Stimulated activated naive CD8-positive, alpha-beta T cell treated with anti-CD3 and anti-CD28 coated beads, Interleukin-15, amount 100 ng/mL, for 72 hours (primary cell): ENCODE measurements at regions not wholly inside any gene's neighbourhood (a gene's known extent, or its start where the extent isn't known, plus 50 kb on each side); places are given as distances from the start of the nearest gene placed in this dataset.

Source experiments
- ATAC-seq: fragments of 150-1000 bp; cut with Tn5 transposase; 2 replicates; pipeline ENCODE4 v1.10.0; 2021; ENCODE audit warnings: mild to moderate bottlenecking, moderate library complexity
- DNase-seq, 2 donors: peaks; one replicate each; pipeline ENCODE4 v3.0.0; 2021 to 2022
- H3K27ac Mint-ChIP-seq, 2 donors: one replicate each; pipeline ENCODE4 v1.8.0; 2022; ENCODE audit warnings: mild to moderate bottlenecking in 2 of 2, mixed read lengths in 2 of 2, moderate library complexity in 2 of 2
- H3K27me3 Mint-ChIP-seq: one replicate; pipeline ENCODE4 v1.8.0; 2022; ENCODE audit warnings: mixed read lengths
- H3K4me1 Mint-ChIP-seq: one replicate; pipeline ENCODE4 v1.8.0; 2022; ENCODE audit warnings: mild to moderate bottlenecking, mixed read lengths
- H3K4me3 Mint-ChIP-seq, 2 donors: one replicate each; pipeline ENCODE4 v1.8.0; 2022; ENCODE audit warnings: mild to moderate bottlenecking in 2 of 2, mixed read lengths in 2 of 2, moderate library complexity in 1 of 2
- H3K9me3 Mint-ChIP-seq, 2 donors: one replicate each; pipeline ENCODE4 v1.8.0; 2022; ENCODE audit warnings: mixed read lengths in 2 of 2

DNA sequence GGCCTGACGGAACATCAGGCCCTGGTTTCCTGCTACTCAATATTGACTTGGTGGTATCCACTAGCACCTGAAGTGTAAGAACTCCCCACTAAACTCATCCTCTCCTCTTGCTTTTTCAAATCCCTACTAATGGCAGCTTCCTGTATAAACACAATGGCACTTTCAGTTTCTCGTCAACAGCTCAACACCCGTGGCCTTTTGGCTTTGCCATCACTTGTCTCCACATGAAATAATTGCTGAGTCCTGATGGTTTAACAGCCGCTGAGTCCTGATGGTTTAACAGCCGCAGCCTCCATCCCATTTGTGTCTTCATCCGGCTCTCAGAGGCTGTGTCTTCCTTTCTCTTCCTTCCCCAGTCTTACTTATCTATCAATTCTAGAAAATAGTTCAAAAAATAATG lies 261.4 kb upstream of the PITRM1 start:
- Mint-ChIP-seq H3K4me1 (no peaks in the 10 kb centered on the region), H3K9me3 (peaks cover 9 to 14% of the 10 kb centered on the region in 2 donors), H3K4me3 (no peak overlapping the region), H3K27ac (no peak overlapping the region), H3K27me3 (no peaks in the 10 kb centered on the region)
- DNase-seq (no peak), ATAC-seq (no peak)

- ATAC-seq, result no peak
- Mint-ChIP-seq H3K4me1 (no peaks in the 10 kb centered on the region), H3K9me3 (peaks cover 9 to 14% of the 10 kb centered on the region in 2 donors), H3K27ac (no peak overlapping the region), H3K4me3 (no peak overlapping the region), H3K27me3 (no peaks in the 10 kb centered on the region)
- DNase-seq, result no peak
Observed at GRCh38 chr10:3433131-3433530, 260.5 kb upstream of the PITRM1 start.

DNA sequence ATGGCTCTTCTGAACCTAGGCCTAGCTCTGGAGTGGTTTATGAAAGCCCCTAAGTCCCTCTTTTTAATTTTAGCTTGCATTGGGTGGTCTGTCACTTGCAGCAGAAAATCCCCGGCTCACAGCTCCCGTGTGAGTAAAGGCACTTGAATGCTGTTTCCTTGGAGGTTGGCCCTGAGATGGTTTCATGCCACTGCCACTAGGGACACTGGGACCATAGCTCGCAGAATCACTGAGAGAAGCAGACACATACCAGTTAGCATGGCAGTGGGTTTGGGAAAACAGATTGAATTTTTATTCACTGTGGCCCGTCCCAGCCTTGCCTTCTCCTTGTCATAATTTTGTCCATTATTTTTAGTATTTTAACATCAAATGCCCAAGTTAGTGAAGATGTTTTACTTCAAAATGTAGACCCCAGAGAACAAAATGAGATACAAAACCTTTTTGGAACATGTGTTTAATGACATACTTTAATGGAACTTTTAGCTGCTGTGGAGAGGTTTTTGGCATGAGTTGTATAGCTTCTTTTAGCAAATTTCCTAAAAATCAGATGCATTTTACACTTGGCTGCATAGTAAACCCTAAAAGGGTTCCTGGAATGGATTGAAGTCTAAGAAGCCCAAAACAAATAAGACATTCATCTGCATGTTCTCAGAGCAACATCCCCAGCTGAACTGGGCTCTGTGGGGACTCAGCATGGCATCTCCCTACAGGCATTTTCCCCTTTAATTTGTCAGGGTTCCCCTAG lies 259.7 kb upstream of the PITRM1 start:
- no peak for DNase-seq
- no peak for ATAC-seq
- no peaks in the 10 kb centered on the region for H3K4me1 Mint-ChIP-seq
- H3K27me3 Mint-ChIP-seq, result no peaks in the 10 kb centered on the region
- no peak overlapping the region for H3K27ac Mint-ChIP-seq
- H3K9me3 Mint-ChIP-seq, result peaks cover 9 to 14% of the 10 kb centered on the region in 2 donors
- no peak overlapping the region for H3K4me3 Mint-ChIP-seq

GRCh38 chr10:3430501-3430900 lies 257.9 kb upstream of the PITRM1 start:
- Mint-ChIP-seq H3K9me3 (peaks cover 9 to 14% of the 10 kb centered on the region in 2 donors), H3K4me1 (peaks cover 9% of the 10 kb centered on the region), H3K27me3 (peaks cover 10% of the 10 kb centered on the region), H3K4me3 (no peak overlapping the region), H3K27ac (no peak overlapping the region)
- ATAC-seq, result no peak
- DNase-seq, result no peak

DNA sequence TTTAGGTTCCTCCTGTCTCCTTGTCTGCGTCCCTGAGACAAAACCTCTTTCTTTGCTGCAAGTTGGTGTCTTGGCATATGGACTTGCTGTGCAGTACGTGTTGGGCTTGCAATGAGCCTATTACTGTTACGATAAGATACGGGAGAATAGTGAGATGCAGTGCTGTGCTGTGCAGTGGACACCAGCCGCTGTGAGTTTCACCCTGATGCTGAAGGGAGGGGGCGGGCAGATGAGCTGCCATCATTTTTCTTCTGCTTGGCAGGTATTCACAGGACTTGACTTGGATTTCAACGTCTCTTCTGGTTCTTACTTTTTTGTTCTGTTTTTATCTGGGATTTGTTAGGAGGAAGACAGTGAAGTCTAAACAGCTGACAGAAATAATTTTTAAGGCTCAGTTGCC lies 257.1 kb upstream of the PITRM1 start:
- Mint-ChIP-seq H3K27ac (no peak overlapping the region), H3K4me1 (peaks cover 10% of the 10 kb centered on the region), H3K4me3 (no peak overlapping the region), H3K9me3 (peaks cover 9 to 14% of the 10 kb centered on the region in 2 donors), H3K27me3 (peaks cover 14% of the 10 kb centered on the region)
- ATAC-seq, result no peak
- no peak for DNase-seq

- H3K27me3 Mint-ChIP-seq, result peaks cover 22% of the 10 kb centered on the region
- no peak overlapping the region for H3K27ac Mint-ChIP-seq
- DNase-seq, result no peak
- peaks cover 9 to 14% of the 10 kb centered on the region in 2 donors for H3K9me3 Mint-ChIP-seq
- no peak overlapping the region for H3K4me3 Mint-ChIP-seq
- peaks cover 15% of the 10 kb centered on the region for H3K4me1 Mint-ChIP-seq
- ATAC-seq, result no peak
Observed at GRCh38 chr10:3428826-3429225, 256.2 kb upstream of the PITRM1 start.

DNA sequence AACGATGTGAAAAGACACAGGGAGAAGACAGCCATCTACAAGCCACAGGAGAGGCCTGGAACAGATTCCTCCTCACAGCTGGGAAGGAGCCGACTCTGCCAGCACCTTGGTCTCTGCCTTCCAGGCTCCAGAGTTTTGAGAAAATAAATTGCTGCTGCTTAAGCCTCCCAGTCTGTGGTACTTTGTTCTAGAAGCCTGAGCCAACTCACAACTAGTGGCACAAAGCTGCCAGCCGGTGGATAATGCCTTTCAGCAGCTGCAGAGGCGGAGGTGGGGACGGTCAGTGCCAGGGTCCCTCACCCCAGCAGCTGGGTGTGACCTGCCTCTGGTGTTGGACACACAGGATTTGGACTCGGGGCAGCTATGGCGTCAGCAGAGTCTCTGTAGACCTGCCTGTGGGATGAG lies 255.4 kb upstream of the PITRM1 start:
- Mint-ChIP-seq H3K27ac (no peak overlapping the region), H3K9me3 (peaks cover 9 to 14% of the 10 kb centered on the region in 2 donors), H3K4me1 (peaks cover 15% of the 10 kb centered on the region), H3K4me3 (no peak overlapping the region), H3K27me3 (peaks cover 31% of the 10 kb centered on the region)
- no peak for DNase-seq
- no peak for ATAC-seq

DNA sequence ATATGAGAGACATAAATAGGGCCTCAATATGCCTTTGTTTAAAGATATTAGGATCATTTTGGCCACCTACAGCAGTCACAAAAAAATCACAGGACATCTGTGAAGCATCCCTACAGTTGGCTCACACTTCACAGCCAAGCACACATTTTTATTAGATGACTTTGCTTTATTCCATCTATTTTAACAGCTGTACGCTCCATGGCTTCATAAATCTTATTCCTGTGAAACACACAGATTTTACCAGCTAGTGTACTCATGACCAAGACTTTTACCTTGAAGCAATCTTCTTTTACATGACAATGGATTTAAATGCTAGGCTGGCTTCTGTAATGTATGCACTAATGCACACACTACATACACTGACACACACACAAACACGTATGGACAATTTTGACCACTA lies 254.8 kb upstream of the PITRM1 start:
- Mint-ChIP-seq H3K27me3 (peaks cover 37% of the 10 kb centered on the region), H3K27ac (no peak overlapping the region), H3K4me1 (peaks cover 18% of the 10 kb centered on the region), H3K9me3 (peaks cover 9 to 14% of the 10 kb centered on the region in 2 donors), H3K4me3 (no peak overlapping the region)
- DNase-seq (no peak), ATAC-seq (no peak)

DNA sequence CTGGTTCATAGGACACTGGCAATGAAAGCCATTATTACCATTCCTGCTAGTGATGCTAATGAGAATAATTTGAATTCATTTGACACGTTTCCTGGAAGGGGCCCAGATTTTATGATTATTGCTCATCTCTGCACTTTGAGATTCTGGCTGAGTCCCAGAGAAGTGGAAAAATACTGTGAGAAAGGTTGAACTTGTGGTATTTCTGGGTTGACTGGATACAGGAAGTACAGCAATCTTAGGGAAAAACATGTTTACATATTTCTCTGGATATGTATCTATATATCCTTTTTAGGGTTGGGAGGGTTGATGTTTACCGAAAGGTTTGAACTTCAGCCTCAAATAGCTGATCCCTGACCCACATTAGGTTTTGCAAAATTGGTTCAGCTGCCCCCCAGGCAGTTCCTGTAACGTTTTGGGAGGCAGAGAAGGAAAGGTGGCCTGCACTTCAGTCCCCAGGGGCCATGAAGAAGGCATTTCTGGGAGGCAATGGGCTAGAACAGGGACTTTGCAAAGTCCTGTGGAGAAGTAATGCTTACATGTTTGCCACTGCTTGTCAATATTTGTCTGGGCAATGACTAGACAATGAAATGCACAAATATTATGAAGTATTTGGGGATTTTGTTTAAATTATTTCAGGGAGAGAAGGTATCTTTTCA lies 253.7 kb upstream of the PITRM1 start:
- DNase-seq (no peak), ATAC-seq (no peak)
- Mint-ChIP-seq H3K4me1 (peaks cover 24% of the 10 kb centered on the region), H3K9me3 (peaks cover 9 to 12% of the 10 kb centered on the region in 2 donors), H3K27me3 (peaks cover 41% of the 10 kb centered on the region), H3K4me3 (no peak overlapping the region), H3K27ac (no peak overlapping the region)

GRCh38 chr10:3425716-3426115 lies 253.1 kb upstream of the PITRM1 start:
- Mint-ChIP-seq H3K27me3 (peaks cover 46% of the 10 kb centered on the region), H3K27ac (no peak overlapping the region), H3K9me3 (peaks cover 4 to 5% of the 10 kb centered on the region in 2 donors), H3K4me1 (peaks cover 29% of the 10 kb centered on the region), H3K4me3 (no peak overlapping the region)
- ATAC-seq (no peak), DNase-seq (no peak)

- H3K4me3 Mint-ChIP-seq, result no peak overlapping the region
- DNase-seq (no peak), ATAC-seq (no peak)
- H3K27ac Mint-ChIP-seq, result no peak overlapping the region
- peaks cover 33% of the 10 kb centered on the region for H3K4me1 Mint-ChIP-seq
- H3K9me3 Mint-ChIP-seq, result peaks cover 0 to under 1% of the 10 kb centered on the region in 2 donors
- H3K27me3 Mint-ChIP-seq, result peaks cover 51% of the 10 kb centered on the region
Observed at GRCh38 chr10:3425261-3425660, 252.7 kb upstream of the PITRM1 start.

DNA sequence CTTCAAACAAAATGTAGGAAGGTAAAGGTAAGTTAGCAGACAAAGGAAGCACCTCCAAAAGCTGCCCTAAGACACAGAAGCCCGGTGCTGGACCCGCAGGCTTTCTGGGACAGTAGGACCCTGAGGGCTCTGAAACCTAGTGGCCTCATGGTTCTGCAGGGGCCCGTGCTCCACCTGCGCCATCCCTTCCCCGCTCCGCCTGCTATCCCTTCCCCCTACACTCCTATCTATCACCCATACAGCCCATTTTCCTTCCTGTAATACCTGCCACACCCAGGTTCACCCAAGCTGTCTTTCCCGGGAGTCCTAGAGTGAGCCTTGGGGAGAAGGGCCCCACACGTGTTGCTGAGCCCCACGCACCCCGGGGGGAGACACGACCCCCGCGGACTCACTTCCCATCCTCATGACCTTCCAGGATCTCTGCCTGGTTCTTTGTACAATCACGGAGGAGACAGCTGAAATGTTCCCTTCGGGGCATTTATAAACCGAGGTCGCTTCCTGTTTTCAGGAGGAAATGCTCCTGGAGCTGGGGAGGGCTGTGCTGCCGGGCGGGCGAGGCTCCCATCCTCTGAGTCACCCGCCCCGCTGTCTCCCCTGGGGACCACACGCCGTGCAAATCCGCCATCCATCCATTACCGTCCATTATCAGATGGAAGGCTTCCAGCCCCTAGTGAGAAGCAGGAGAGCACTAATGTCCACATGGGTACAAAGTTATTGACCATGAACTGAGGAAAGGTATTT lies 251.7 kb upstream of the PITRM1 start:
- Mint-ChIP-seq H3K4me3 (no peak overlapping the region), H3K9me3 (no peaks in the 10 kb centered on the region), H3K4me1 (peaks cover 43% of the 10 kb centered on the region), H3K27ac (peak overlapping the region; percentile 4 to 7), H3K27me3 (peaks cover 60% of the 10 kb centered on the region)
- no peak for ATAC-seq
- DNase-seq, result no peak

- DNase-seq, result no peak
- Mint-ChIP-seq H3K9me3 (no peaks in the 10 kb centered on the region), H3K27me3 (peaks cover 60% of the 10 kb centered on the region), H3K27ac (no peak overlapping the region), H3K4me3 (no peak overlapping the region), H3K4me1 (peaks cover 43% of the 10 kb centered on the region)
- ATAC-seq, result no peak
Observed at GRCh38 chr10:3423384-3423783, 250.8 kb upstream of the PITRM1 start.

DNA sequence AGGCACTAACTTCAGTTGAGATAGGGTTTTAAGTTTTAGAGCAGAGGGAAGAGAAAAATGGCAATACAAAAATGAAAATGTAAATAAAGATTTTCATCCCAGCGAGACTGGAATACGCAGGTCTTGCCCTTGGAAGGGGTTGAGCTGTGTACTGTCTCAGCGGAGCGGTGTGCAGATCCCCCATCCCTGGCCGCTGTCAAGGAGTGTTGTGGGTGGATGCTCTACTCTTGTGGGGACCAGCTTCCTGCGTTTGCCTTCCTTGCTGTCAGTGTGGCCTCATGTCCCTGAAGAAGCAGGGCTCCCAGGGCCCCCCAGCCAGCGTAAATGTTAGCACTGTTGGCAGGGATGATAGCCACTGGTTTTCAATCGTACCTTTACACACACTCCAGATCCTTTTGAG lies 249.7 kb upstream of the PITRM1 start:
- peaks cover 43% of the 10 kb centered on the region for H3K4me1 Mint-ChIP-seq
- H3K4me3 Mint-ChIP-seq, result peak overlapping the region in 1 of 2 donors; percentile 61
- no peak for ATAC-seq
- no peak for DNase-seq
- H3K27me3 Mint-ChIP-seq, result peaks cover 60% of the 10 kb centered on the region
- peak overlapping the region in 1 of 2 donors; percentile 80 for H3K27ac Mint-ChIP-seq
- H3K9me3 Mint-ChIP-seq, result no peaks in the 10 kb centered on the region

DNA sequence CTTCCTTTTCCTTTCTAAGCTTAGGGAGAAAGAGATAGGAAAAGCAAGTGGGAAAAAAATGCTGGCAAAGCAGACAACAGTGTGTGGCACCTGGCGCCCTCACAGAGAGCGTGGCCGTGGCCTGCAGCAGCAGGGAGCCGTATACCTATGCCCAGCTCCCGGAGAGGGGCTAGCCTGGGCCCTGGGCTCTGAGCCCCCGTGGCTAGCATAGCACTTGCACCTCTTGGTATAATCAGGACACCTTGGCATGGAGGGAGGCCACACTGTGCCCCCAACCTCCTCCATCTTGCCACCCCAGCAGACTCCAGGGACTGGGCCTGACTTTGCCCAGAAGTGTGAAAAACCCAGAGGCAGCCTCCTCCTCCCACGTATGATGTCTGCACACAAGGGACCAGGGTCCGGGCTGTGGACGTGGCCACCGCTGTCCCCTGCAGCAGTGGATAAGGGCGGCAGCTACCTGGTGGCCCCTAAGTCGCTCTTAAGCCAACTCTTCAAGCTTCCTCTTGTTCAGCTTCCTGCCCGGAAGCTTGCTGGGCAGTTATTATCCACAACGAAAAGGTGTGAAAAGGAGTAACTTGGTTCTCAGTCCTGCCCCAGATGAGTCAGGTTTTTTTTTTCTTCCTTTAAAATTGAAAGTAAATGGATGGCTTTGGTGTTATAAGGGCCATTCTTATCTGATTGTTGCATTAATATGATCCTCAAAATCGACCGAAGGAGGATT lies 249.1 kb upstream of the PITRM1 start:
- Mint-ChIP-seq H3K4me3 (peak overlapping the region in 1 of 2 donors; percentile 61), H3K27me3 (peaks cover 60% of the 10 kb centered on the region), H3K27ac (no peak overlapping the region), H3K4me1 (peaks cover 43% of the 10 kb centered on the region), H3K9me3 (no peaks in the 10 kb centered on the region)
- DNase-seq (no peak), ATAC-seq (peak; percentile 44)
